ENCODE measurements at regions not wholly inside any gene's neighbourhood (a gene's known extent, or its start where the extent isn't known, plus 50 kb on each side); places are given as distances from the start of the nearest gene placed in this dataset.

- H3K4me1 ChIP-seq (ENCODE audit: control insufficient read depth, insufficient read depth, low read length), result no peaks in the 10 kb centered on the region
- H3K36me3 ChIP-seq (ENCODE audit: control insufficient read depth, insufficient read depth, low read length), result no peaks in the 10 kb centered on the region
- H3K4me3 ChIP-seq (ENCODE audit: low read length), result no peak overlapping the region
- 20% methylated on average over 1 of the region's 11 CpGs for WGBS (ENCODE audit: insufficient coverage)
- DNase-seq, result peak; percentile 10
- no peaks in the 10 kb centered on the region for H3K27me3 ChIP-seq (ENCODE audit: control insufficient read depth, insufficient read depth, low read length)
- H3K27ac ChIP-seq (ENCODE audit: low read length), result no peak overlapping the region
- no peaks in the 10 kb centered on the region for H3K9me3 ChIP-seq (replicated peaks; ENCODE audit: control insufficient read depth, low read depth, low read length)
Observed at GRCh38 chr9:68643901-68644809, 60.9 kb upstream of the PIP5K1B start.

GRCh38 chr9:68644831-68645230 lies 60.2 kb upstream of the PIP5K1B start:
- no peaks in the 10 kb centered on the region for H3K27me3 ChIP-seq (ENCODE audit: control insufficient read depth, insufficient read depth, low read length)
- no peaks in the 10 kb centered on the region for H3K36me3 ChIP-seq (ENCODE audit: control insufficient read depth, insufficient read depth, low read length)
- H3K4me3 ChIP-seq (ENCODE audit: low read length), result no peak overlapping the region
- no peak for DNase-seq
- H3K9me3 ChIP-seq (replicated peaks; ENCODE audit: control insufficient read depth, low read depth, low read length), result no peaks in the 10 kb centered on the region
- no peak overlapping the region for H3K27ac ChIP-seq (ENCODE audit: low read length)
- H3K4me1 ChIP-seq (ENCODE audit: control insufficient read depth, insufficient read depth, low read length), result no peaks in the 10 kb centered on the region
- no CpG with 5 or more reads among the region's 3 CpGs for WGBS (ENCODE audit: insufficient coverage)

GRCh38 chr9:68648164-68648563 lies 56.9 kb upstream of the PIP5K1B start:
- no peak overlapping the region for H3K27ac ChIP-seq (ENCODE audit: low read length)
- H3K4me3 ChIP-seq (ENCODE audit: low read length), result no peak overlapping the region
- no peaks in the 10 kb centered on the region for H3K4me1 ChIP-seq (ENCODE audit: control insufficient read depth, insufficient read depth, low read length)
- no CpG with 5 or more reads among the region's 3 CpGs for WGBS (ENCODE audit: insufficient coverage)
- H3K9me3 ChIP-seq (replicated peaks; ENCODE audit: control insufficient read depth, low read depth, low read length), result no peaks in the 10 kb centered on the region
- no peak for DNase-seq
- no peaks in the 10 kb centered on the region for H3K36me3 ChIP-seq (ENCODE audit: control insufficient read depth, insufficient read depth, low read length)
- no peaks in the 10 kb centered on the region for H3K27me3 ChIP-seq (ENCODE audit: control insufficient read depth, insufficient read depth, low read length)

- no peaks in the 10 kb centered on the region for H3K4me1 ChIP-seq (ENCODE audit: control insufficient read depth, insufficient read depth, low read length)
- no peaks in the 10 kb centered on the region for H3K9me3 ChIP-seq (replicated peaks; ENCODE audit: control insufficient read depth, low read depth, low read length)
- DNase-seq, result no peak
- no peaks in the 10 kb centered on the region for H3K27me3 ChIP-seq (ENCODE audit: control insufficient read depth, insufficient read depth, low read length)
- H3K36me3 ChIP-seq (ENCODE audit: control insufficient read depth, insufficient read depth, low read length), result no peaks in the 10 kb centered on the region
- H3K27ac ChIP-seq (ENCODE audit: low read length), result no peak overlapping the region
- WGBS (ENCODE audit: insufficient coverage), result no CpG with 5 or more reads among the region's 1 CpG
- no peak overlapping the region for H3K4me3 ChIP-seq (ENCODE audit: low read length)
Observed at GRCh38 chr9:68648971-68649370, 56.1 kb upstream of the PIP5K1B start.

GRCh38 chr9:68651280-68651893 lies 53.7 kb upstream of the PIP5K1B start:
- H3K4me1 ChIP-seq (ENCODE audit: control insufficient read depth, insufficient read depth, low read length), result no peaks in the 10 kb centered on the region
- no peak for DNase-seq
- no peak overlapping the region for H3K27ac ChIP-seq (ENCODE audit: low read length)
- no peaks in the 10 kb centered on the region for H3K27me3 ChIP-seq (ENCODE audit: control insufficient read depth, insufficient read depth, low read length)
- no peak overlapping the region for H3K4me3 ChIP-seq (ENCODE audit: low read length)
- H3K36me3 ChIP-seq (ENCODE audit: control insufficient read depth, insufficient read depth, low read length), result no peaks in the 10 kb centered on the region
- WGBS (ENCODE audit: insufficient coverage), result no CpG with 5 or more reads among the region's 3 CpGs
- H3K9me3 ChIP-seq (replicated peaks; ENCODE audit: control insufficient read depth, low read depth, low read length), result no peaks in the 10 kb centered on the region

- Histone ChIP-seq H3K36me3 (ENCODE audit: control insufficient read depth, insufficient read depth, low read length) (no peaks in the 10 kb centered on the region), H3K27ac (ENCODE audit: low read length) (no peak overlapping the region)
- WGBS (ENCODE audit: insufficient coverage), result 29% methylated on average over 1 of the region's 6 CpGs
Observed at GRCh38 chr9:68653141-68653595, 51.9 kb upstream of the PIP5K1B start.

GRCh38 chr9:68654075-68654474 lies 51.0 kb upstream of the PIP5K1B start:
- Histone ChIP-seq H3K4me1 (ENCODE audit: control insufficient read depth, insufficient read depth, low read length) (no peaks in the 10 kb centered on the region), H3K4me3 (ENCODE audit: low read length) (no peak overlapping the region), H3K36me3 (ENCODE audit: control insufficient read depth, insufficient read depth, low read length) (no peaks in the 10 kb centered on the region), H3K27me3 (ENCODE audit: control insufficient read depth, insufficient read depth, low read length) (no peaks in the 10 kb centered on the region), H3K27ac (ENCODE audit: low read length) (no peak overlapping the region), H3K9me3 (replicated peaks; ENCODE audit: control insufficient read depth, low read depth, low read length) (no peaks in the 10 kb centered on the region)
- no CpG with 5 or more reads among the region's 5 CpGs for whole genome bisulfite sequencing (ENCODE audit: insufficient coverage)
- DNase-seq, result no peak

More at GRCh38 chr9:68653141-68653595, 51.9 kb upstream of the PIP5K1B start:
- Histone ChIP-seq H3K9me3 (replicated peaks; ENCODE audit: control insufficient read depth, low read depth, low read length) (no peaks in the 10 kb centered on the region), H3K4me3 (ENCODE audit: low read length) (no peak overlapping the region), H3K27me3 (ENCODE audit: control insufficient read depth, insufficient read depth, low read length) (no peaks in the 10 kb centered on the region), H3K4me1 (ENCODE audit: control insufficient read depth, insufficient read depth, low read length) (no peaks in the 10 kb centered on the region)
- no peak for DNase-seq

Data from muscle of leg (tissue), 3 donors.